ENCODE measurements at regions not wholly inside any gene's neighbourhood (a gene's known extent, or its start where the extent isn't known, plus 50 kb on each side); places are given as distances from the start of the nearest gene placed in this dataset.

DNA sequence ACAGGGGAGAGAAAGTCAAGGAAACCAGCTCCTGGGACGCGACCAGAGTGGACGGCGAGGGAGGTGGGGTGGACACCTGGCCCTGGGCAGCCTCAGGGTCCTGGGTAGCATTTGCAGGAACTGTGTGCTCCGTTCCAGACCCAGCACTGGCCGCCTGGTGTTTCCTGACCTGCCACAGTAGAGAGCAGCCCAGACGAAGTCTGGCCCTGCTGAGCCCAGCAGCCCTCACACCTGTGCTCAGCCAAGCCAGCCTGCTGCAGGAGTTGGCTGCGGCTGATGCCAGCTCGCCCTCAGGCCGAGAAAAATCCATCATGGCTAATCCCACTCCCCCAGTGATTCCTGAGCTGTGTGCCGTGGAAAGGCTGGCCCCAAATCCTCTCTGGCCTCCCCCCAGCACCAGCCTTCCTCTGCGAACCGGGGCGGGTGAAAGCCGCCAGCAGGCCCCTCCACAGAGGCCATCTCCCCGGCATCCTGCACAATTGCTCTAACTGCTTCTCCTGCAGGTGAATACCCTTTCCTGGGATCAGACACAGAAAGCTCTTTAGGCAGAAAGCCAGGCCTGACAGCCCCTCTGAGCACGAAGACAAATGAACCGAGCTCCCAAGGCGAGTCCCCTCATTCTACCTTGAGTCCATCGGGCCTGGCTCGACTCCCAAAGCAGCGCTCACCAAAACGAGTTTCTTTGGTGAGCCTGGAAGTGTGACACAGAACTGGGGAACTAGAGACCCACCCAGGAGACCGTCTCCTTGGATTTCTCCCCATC is 88.6 kb downstream of the RTL6 start:
- TF ChIP-seq SP1 (IDR thresholded peaks at IDR 0.05) (no peak), BHLHE40 (IDR thresholded peaks at IDR 0.05; ENCODE audit: borderline replicate concordance) (no peak), ARNT (IDR thresholded peaks at IDR 0.05) (no peak)
